ENCODE measurements at regions not wholly inside any gene's neighbourhood (a gene's known extent, or its start where the extent isn't known, plus 50 kb on each side); places are given as distances from the start of the nearest gene placed in this dataset.

- no peak for TF ChIP-seq CTCF (IDR thresholded peaks at IDR 0.05; ENCODE audit: poor library complexity)
- TF ChIP-seq EZH2 (IDR thresholded peaks at IDR 0.05; ENCODE audit: borderline replicate concordance): no peak
- no peak for TF ChIP-seq EZH2phosphoT487 (IDR thresholded peaks at IDR 0.05; ENCODE audit: low read depth, severe bottlenecking, unreplicated experiment)
Measured at GRCh38 chr2:6635296-6635695, 230.4 kb downstream of the CMPK2 start.

All from hepatocyte (in vitro differentiated cells).